ENCODE measurements at regions not wholly inside any gene's neighbourhood (a gene's known extent, or its start where the extent isn't known, plus 50 kb on each side); places are given as distances from the start of the nearest gene placed in this dataset.

DNA sequence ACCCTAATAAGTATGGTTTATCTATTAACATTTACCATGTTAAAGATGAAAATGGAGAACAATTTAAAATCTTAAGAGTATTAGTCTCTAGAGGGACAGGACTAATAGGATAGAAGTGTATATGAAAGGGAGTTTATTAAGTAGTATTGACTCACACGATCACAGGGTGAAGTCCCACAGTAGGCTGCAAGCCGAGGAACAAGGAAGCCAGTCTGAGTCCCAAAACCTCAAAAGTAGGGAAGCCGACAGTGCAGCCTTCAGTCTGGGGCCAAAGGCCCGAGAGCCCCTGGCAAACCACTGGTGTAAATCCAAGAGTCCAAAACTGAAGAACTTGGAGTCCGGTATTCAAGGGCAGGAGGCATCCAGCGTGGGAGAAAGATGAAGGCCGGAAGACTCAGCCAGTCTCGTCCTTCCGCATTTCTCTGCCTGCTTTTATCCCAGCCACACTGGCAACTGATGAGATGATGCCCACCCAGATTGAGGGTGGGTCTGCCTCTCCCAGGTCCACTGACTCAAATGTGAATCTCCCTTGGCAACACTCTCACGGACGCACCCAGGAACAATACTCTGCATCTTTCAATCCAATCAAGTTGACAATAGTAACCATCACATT is 140.8 kb upstream of the FAM20C start:
- Histone ChIP-seq H3K27me3 (ENCODE audit: insufficient read depth) (no peaks in the 10 kb centered on the region), H3K9me2 (ENCODE audit: insufficient read depth) (no peaks in the 10 kb centered on the region), H3K4me1 (ENCODE audit: insufficient read depth) (no peaks in the 10 kb centered on the region), H3K36me3 (ENCODE audit: insufficient read depth) (no peaks in the 10 kb centered on the region), H3K4me2 (no peak overlapping the region), H2AFZ (no peak overlapping the region), H3F3A (replicated peaks; ENCODE audit: low read depth) (no peaks in the 10 kb centered on the region), H3K4me3 (no peak overlapping the region), H4K20me1 (replicated peaks; ENCODE audit: insufficient read depth) (no peaks in the 10 kb centered on the region), H3K79me2 (replicated peaks; ENCODE audit: insufficient read depth) (no peaks in the 10 kb centered on the region), H3K27ac (ENCODE audit: low read depth) (no peak overlapping the region)
- no peak overlapping the region for H3K4me3 Mint-ChIP-seq
- H3K4me1 Mint-ChIP-seq = peaks cover 11% of the 10 kb centered on the region
- ATAC-seq (no peak), DNase-seq (ENCODE audit: low spot score) (no peak)
- no peak overlapping the region for H3K27ac Mint-ChIP-seq
- TF ChIP-seq JUNB (IDR thresholded peaks at IDR 0.05; ENCODE audit: unreplicated experiment) (no peak), ZNF331 (CRISPR knock-in tag; IDR thresholded peaks at IDR 0.05; ENCODE audit: low read depth) (no peak), EZH2 (IDR thresholded peaks at IDR 0.05; ENCODE audit: low read depth, unreplicated experiment) (no peak), CREB1 (CRISPR knock-in tag; IDR thresholded peaks at IDR 0.05; ENCODE audit: low read depth) (no peak), POLR2AphosphoS5 (IDR thresholded peaks at IDR 0.05; ENCODE audit: low read depth) (no peak), EZH2phosphoT487 (IDR thresholded peaks at IDR 0.05; ENCODE audit: unreplicated experiment) (no peak), STAT1 (IDR thresholded peaks at IDR 0.05; ENCODE audit: unreplicated experiment) (no peak)
- TF ChIP-seq, protein P1, sequence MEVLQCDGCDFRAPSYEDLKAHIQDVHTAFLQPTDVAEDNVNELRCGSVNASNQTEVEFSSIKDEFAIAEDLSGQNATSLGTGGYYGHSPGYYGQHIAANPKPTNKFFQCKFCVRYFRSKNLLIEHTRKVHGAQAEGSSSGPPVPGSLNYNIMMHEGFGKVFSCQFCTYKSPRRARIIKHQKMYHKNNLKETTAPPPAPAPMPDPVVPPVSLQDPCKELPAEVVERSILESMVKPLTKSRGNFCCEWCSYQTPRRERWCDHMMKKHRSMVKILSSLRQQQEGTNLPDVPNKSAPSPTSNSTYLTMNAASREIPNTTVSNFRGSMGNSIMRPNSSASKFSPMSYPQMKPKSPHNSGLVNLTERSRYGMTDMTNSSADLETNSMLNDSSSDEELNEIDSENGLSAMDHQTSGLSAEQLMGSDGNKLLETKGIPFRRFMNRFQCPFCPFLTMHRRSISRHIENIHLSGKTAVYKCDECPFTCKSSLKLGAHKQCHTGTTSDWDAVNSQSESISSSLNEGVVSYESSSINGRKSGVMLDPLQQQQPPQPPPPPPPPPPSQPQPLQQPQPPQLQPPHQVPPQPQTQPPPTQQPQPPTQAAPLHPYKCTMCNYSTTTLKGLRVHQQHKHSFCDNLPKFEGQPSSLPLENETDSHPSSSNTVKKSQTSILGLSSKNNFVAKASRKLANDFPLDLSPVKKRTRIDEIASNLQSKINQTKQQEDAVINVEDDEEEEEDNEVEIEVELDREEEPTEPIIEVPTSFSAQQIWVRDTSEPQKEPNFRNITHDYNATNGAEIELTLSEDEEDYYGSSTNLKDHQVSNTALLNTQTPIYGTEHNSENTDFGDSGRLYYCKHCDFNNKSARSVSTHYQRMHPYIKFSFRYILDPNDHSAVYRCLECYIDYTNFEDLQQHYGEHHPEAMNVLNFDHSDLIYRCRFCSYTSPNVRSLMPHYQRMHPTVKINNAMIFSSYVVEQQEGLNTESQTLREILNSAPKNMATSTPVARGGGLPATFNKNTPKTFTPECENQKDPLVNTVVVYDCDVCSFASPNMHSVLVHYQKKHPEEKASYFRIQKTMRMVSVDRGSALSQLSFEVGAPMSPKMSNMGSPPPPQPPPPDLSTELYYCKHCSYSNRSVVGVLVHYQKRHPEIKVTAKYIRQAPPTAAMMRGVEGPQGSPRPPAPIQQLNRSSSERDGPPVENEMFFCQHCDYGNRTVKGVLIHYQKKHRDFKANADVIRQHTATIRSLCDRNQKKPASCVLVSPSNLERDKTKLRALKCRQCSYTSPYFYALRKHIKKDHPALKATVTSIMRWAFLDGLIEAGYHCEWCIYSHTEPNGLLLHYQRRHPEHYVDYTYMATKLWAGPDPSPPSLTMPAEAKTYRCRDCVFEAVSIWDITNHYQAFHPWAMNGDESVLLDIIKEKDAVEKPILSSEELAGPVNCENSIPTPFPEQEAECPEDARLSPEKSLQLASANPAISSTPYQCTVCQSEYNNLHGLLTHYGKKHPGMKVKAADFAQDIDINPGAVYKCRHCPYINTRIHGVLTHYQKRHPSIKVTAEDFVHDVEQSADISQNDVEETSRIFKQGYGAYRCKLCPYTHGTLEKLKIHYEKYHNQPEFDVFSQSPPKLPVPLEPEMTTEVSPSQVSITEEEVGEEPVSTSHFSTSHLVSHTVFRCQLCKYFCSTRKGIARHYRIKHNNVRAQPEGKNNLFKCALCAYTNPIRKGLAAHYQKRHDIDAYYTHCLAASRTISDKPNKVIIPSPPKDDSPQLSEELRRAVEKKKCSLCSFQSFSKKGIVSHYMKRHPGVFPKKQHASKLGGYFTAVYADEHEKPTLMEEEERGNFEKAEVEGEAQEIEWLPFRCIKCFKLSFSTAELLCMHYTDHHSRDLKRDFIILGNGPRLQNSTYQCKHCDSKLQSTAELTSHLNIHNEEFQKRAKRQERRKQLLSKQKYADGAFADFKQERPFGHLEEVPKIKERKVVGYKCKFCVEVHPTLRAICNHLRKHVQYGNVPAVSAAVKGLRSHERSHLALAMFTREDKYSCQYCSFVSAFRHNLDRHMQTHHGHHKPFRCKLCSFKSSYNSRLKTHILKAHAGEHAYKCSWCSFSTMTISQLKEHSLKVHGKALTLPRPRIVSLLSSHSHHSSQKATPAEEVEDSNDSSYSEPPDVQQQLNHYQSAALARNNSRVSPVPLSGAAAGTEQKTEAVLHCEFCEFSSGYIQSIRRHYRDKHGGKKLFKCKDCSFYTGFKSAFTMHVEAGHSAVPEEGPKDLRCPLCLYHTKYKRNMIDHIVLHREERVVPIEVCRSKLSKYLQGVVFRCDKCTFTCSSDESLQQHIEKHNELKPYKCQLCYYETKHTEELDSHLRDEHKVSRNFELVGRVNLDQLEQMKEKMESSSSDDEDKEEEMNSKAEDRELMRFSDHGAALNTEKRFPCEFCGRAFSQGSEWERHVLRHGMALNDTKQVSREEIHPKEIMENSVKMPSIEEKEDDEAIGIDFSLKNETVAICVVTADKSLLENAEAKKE (CRISPR knock-in tag; IDR thresholded peaks at IDR 0.05) = no peak
- TF ChIP-seq, protein P2, sequence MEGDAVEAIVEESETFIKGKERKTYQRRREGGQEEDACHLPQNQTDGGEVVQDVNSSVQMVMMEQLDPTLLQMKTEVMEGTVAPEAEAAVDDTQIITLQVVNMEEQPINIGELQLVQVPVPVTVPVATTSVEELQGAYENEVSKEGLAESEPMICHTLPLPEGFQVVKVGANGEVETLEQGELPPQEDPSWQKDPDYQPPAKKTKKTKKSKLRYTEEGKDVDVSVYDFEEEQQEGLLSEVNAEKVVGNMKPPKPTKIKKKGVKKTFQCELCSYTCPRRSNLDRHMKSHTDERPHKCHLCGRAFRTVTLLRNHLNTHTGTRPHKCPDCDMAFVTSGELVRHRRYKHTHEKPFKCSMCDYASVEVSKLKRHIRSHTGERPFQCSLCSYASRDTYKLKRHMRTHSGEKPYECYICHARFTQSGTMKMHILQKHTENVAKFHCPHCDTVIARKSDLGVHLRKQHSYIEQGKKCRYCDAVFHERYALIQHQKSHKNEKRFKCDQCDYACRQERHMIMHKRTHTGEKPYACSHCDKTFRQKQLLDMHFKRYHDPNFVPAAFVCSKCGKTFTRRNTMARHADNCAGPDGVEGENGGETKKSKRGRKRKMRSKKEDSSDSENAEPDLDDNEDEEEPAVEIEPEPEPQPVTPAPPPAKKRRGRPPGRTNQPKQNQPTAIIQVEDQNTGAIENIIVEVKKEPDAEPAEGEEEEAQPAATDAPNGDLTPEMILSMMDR (conservative IDR thresholded peaks at IDR 0.05; ENCODE audit: low read depth in 2 of 2) = no peak
- TF ChIP-seq, protein P3, sequence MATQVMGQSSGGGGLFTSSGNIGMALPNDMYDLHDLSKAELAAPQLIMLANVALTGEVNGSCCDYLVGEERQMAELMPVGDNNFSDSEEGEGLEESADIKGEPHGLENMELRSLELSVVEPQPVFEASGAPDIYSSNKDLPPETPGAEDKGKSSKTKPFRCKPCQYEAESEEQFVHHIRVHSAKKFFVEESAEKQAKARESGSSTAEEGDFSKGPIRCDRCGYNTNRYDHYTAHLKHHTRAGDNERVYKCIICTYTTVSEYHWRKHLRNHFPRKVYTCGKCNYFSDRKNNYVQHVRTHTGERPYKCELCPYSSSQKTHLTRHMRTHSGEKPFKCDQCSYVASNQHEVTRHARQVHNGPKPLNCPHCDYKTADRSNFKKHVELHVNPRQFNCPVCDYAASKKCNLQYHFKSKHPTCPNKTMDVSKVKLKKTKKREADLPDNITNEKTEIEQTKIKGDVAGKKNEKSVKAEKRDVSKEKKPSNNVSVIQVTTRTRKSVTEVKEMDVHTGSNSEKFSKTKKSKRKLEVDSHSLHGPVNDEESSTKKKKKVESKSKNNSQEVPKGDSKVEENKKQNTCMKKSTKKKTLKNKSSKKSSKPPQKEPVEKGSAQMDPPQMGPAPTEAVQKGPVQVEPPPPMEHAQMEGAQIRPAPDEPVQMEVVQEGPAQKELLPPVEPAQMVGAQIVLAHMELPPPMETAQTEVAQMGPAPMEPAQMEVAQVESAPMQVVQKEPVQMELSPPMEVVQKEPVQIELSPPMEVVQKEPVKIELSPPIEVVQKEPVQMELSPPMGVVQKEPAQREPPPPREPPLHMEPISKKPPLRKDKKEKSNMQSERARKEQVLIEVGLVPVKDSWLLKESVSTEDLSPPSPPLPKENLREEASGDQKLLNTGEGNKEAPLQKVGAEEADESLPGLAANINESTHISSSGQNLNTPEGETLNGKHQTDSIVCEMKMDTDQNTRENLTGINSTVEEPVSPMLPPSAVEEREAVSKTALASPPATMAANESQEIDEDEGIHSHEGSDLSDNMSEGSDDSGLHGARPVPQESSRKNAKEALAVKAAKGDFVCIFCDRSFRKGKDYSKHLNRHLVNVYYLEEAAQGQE (IDR thresholded peaks at IDR 0.05; ENCODE audit: unreplicated experiment) = no peak
- peaks cover 13% of the 10 kb centered on the region for H3K27me3 Mint-ChIP-seq (ENCODE audit: insufficient read depth, low read depth, poor library complexity)
- H3K9me3 Mint-ChIP-seq = no peaks in the 10 kb centered on the region; the same call in 2 of the 3 replicates
- no peaks in the 10 kb centered on the region; the same call in 2 of the 3 replicates for H3K36me3 Mint-ChIP-seq (ENCODE audit: low read depth)

Data from GM23338 (cell line).